Aorta (tissue), 5 donors: ENCODE measurements at regions not wholly inside any gene's neighbourhood (a gene's known extent, or its start where the extent isn't known, plus 50 kb on each side); places are given as distances from the start of the nearest gene placed in this dataset.
"Not testable (repeated sequence)": the region's sequence is repeated elsewhere in the genome, so short reads cannot be mapped to it uniquely, and the experiment has no call there.

ENCODE experiments used
- ATAC-seq: fragments of 200-7000 bp; cut with Tn5 transposase; one replicate; pipeline ENCODE4 v1.9.1; 2022; ENCODE audit warnings: moderate library complexity; ENCODE audit not compliant: low FRiP score
- DNase-seq, 2 donors: peaks; one replicate each; pipeline ENCODE4 v3.0.0-alpha.2; 2020
- H3K27ac ChIP-seq, 2 donors: one replicate each; pipeline ENCODE4 v1.5.1; 2013; ENCODE audit warnings: low read length in 2 of 2, mild to moderate bottlenecking in 2 of 2, moderate library complexity in 2 of 2, control low read depth in 1 of 2, inconsistent platforms in 1 of 2, low read depth in 1 of 2
- H3K27me3 ChIP-seq, 2 donors: one replicate each; pipeline ENCODE4 v1.6.1; 2013; ENCODE audit warnings: control low read depth in 1 of 2, low read length in 1 of 2, mild to moderate bottlenecking in 1 of 2, moderate library complexity in 1 of 2; ENCODE audit not compliant: insufficient read depth in 2 of 2, control insufficient read depth in 1 of 2
- H3K36me3 ChIP-seq, 2 donors: one replicate each; pipeline ENCODE4 v1.6.1; 2013; ENCODE audit warnings: control low read depth in 1 of 2, low read length in 1 of 2, mild to moderate bottlenecking in 1 of 2; ENCODE audit not compliant: insufficient read depth in 2 of 2, control insufficient read depth in 1 of 2
- H3K4me1 ChIP-seq, 2 donors: one replicate each; pipeline ENCODE4 v1.6.1; 2013; ENCODE audit warnings: low read length in 2 of 2, control low read depth in 1 of 2, mild to moderate bottlenecking in 1 of 2, moderate library complexity in 1 of 2; ENCODE audit not compliant: insufficient read depth in 2 of 2, control insufficient read depth in 1 of 2
- H3K4me3 ChIP-seq, 2 donors: one replicate each; pipeline ENCODE4 v1.5.1; 2013; ENCODE audit warnings: low read length in 2 of 2, control low read depth in 1 of 2, mild to moderate bottlenecking in 1 of 2
- H3K9me3 ChIP-seq: one replicate; pipeline ENCODE4 v1.6.1; 2013; ENCODE audit warnings: mild to moderate bottlenecking, low read length; ENCODE audit not compliant: control insufficient read depth
- WGBS, 2 donors: extraction: QIAGEN DNeasy Blood & Tissue Kit; methylation state at CpG; one replicate each; pipeline ENCODE4 v1.1.7; 2013; 5-methylcytosine and 5-hydroxymethylcytosine counted together
- intact Hi-C, 2 donors: fragments of 100-400 bp; cut with DNase I; formaldehyde crosslinking; loops; one replicate each; pipeline versions ENCODE4 v1.14.2 to v1.15.0; 2022
- donor health status: healthy with polysubstance abuse.
- donor health status: Bipolar disorder and iron deficiency.
- donor health status: DM: no; HTN: no; CAD: no.
- donor health status: DM: no; HTN: no; CAD: no.
- donor health status: DM: yes; HTN: yes; CAD: no.

GRCh38 chr1:219060798-219061197 is 112.9 kb upstream of the LYPLAL1 start:
- H3K27ac ChIP-seq = no peak overlapping the region
- H3K36me3 ChIP-seq = no peaks in the 10 kb centered on the region
- no peaks in the 10 kb centered on the region for H3K9me3 ChIP-seq
- H3K4me3 ChIP-seq = no peak overlapping the region
- 91 to 94% methylated on average over 5 of the region's 5 CpGs for WGBS, 2 donors
- no peak for ATAC-seq
- no peaks in the 10 kb centered on the region for H3K27me3 ChIP-seq
- H3K4me1 ChIP-seq = no peaks in the 10 kb centered on the region
- intact Hi-C loops = loop anchor here in 1 of 2 donors (10.0 kb wide), 1 partner anchor 716 kb away; the partner anchor contains the start of gene TGFB2
- DNase-seq = no peak

- no peak for ATAC-seq
- Histone ChIP-seq H3K4me1 (peaks cover 0 to 6% of the 10 kb centered on the region in 2 donors), H3K27me3 (no peaks in the 10 kb centered on the region), H3K36me3 (no peaks in the 10 kb centered on the region), H3K27ac (no peak overlapping the region), H3K4me3 (no peak overlapping the region), H3K9me3 (no peaks in the 10 kb centered on the region)
- no peak for DNase-seq
- intact Hi-C loops = loop anchor here in 1 of 2 donors (10.0 kb wide), 1 partner anchor 717 kb away; the partner anchor contains the start of gene TGFB2
- 92 to 98% methylated on average over 4 of the region's 4 CpGs for WGBS, 2 donors
Observed at GRCh38 chr1:219062161-219062560, 111.5 kb upstream of the LYPLAL1 start.

- no peaks in the 10 kb centered on the region for H3K9me3 ChIP-seq
- H3K36me3 ChIP-seq = no peaks in the 10 kb centered on the region
- DNase-seq = no peak
- peak; percentile 7 for ATAC-seq
- intact Hi-C loops = loop anchor here in 1 of 2 donors (10.0 kb wide), 1 partner anchor 721 kb away; the partner anchor contains the start of gene TGFB2
- H3K4me3 ChIP-seq = no peak overlapping the region
- peak overlapping the region in 1 of 2 donors; percentile 93 for H3K27ac ChIP-seq
- WGBS, 2 donors = 84 to 93% methylated on average over 1 of the region's 1 CpG
- H3K27me3 ChIP-seq = no peaks in the 10 kb centered on the region
- peaks cover 0 to 6% of the 10 kb centered on the region in 2 donors for H3K4me1 ChIP-seq
Observed at GRCh38 chr1:219066098-219066497, 107.6 kb upstream of the LYPLAL1 start.

- Histone ChIP-seq H3K27me3 (no peaks in the 10 kb centered on the region), H3K4me1 (peaks cover 0 to 6% of the 10 kb centered on the region in 2 donors), H3K4me3 (no peak overlapping the region), H3K9me3 (no peaks in the 10 kb centered on the region), H3K27ac (peak overlapping the region; percentile 52 to 93), H3K36me3 (no peaks in the 10 kb centered on the region)
- ATAC-seq (peak; percentile 74), DNase-seq (no peak)
- WGBS, 2 donors = 3 to 5% methylated on average over 1 of the region's 1 CpG
- intact Hi-C loops = loop anchor here in 1 of 2 donors (10.0 kb wide), 1 partner anchor 722 kb away; the partner anchor contains the start of gene TGFB2
Observed at GRCh38 chr1:219066631-219067349, 106.9 kb upstream of the LYPLAL1 start.

GRCh38 chr1:219067350-219067712 is 106.3 kb upstream of the LYPLAL1 start:
- intact Hi-C loops = loop anchor here in 1 of 2 donors (10.0 kb wide), 1 partner anchor 723 kb away; the partner anchor contains the start of gene TGFB2
- ATAC-seq = no peak
- H3K27ac ChIP-seq = peak overlapping the region; percentile 36 to 57
- WGBS, 2 donors = 93 to 99% methylated on average over 4 of the region's 4 CpGs
- H3K36me3 ChIP-seq = no peaks in the 10 kb centered on the region
- no peaks in the 10 kb centered on the region for H3K9me3 ChIP-seq
- H3K4me1 ChIP-seq = peaks cover 0 to 6% of the 10 kb centered on the region in 2 donors
- no peak overlapping the region for H3K4me3 ChIP-seq
- DNase-seq = no peak
- no peaks in the 10 kb centered on the region for H3K27me3 ChIP-seq

- 92 to 95% methylated on average over 2 of the region's 2 CpGs for WGBS, 2 donors
- DNase-seq, intact Hi-C loops, ATAC-seq, H3K27ac ChIP-seq, H3K9me3 ChIP-seq, H3K36me3 ChIP-seq, H3K4me1 ChIP-seq, H3K27me3 ChIP-seq, H3K4me3 ChIP-seq: not testable (repeated sequence)
Observed at GRCh38 chr1:219070395-219070794, 103.3 kb upstream of the LYPLAL1 start.

GRCh38 chr1:219071209-219071608 is 102.5 kb upstream of the LYPLAL1 start:
- 93 to 98% methylated on average over 4 of the region's 4 CpGs for WGBS, 2 donors
- DNase-seq (no peak), ATAC-seq (no peak)
- H3K4me3 ChIP-seq = no peak overlapping the region
- no peaks in the 10 kb centered on the region for H3K27me3 ChIP-seq
- no peaks in the 10 kb centered on the region for H3K9me3 ChIP-seq
- peaks cover 0 to 3% of the 10 kb centered on the region in 2 donors for H3K4me1 ChIP-seq
- H3K36me3 ChIP-seq = no peaks in the 10 kb centered on the region
- no peak overlapping the region for H3K27ac ChIP-seq
- intact Hi-C loops = no loop called here

GRCh38 chr1:219072329-219072728 is 101.3 kb upstream of the LYPLAL1 start:
- Histone ChIP-seq H3K4me3 (no peak overlapping the region), H3K4me1 (no peaks in the 10 kb centered on the region), H3K27me3 (no peaks in the 10 kb centered on the region), H3K9me3 (no peaks in the 10 kb centered on the region), H3K36me3 (no peaks in the 10 kb centered on the region), H3K27ac (no peak overlapping the region)
- no peak for DNase-seq
- intact Hi-C loops = no loop called here
- ATAC-seq = no peak
- 95 to 97% methylated on average over 5 of the region's 5 CpGs for WGBS, 2 donors
